IgD-negative memory B cell (primary cell): ENCODE measurements at regions not wholly inside any gene's neighbourhood (a gene's known extent, or its start where the extent isn't known, plus 50 kb on each side); places are given as distances from the start of the nearest gene placed in this dataset.
A peak's percentile ranks its signal among the peaks of the same experiment; 100 is the strongest.
"Not testable (repeated sequence)": the region's sequence is repeated elsewhere in the genome, so short reads cannot be mapped to it uniquely, and the experiment has no call there.

Experiments used
- H3K27ac Mint-ChIP-seq, 3 donors: one replicate each; pipeline ENCODE4 v1.8.0; 2020 to 2022; ENCODE audit warnings: mild to moderate bottlenecking in 3 of 3, mixed read lengths in 3 of 3, moderate library complexity in 1 of 3
- H3K27me3 Mint-ChIP-seq: one replicate; pipeline ENCODE4 v1.8.0; 2021; ENCODE audit warnings: mixed read lengths
- H3K36me3 Mint-ChIP-seq: one replicate; pipeline ENCODE4 v1.8.0; 2020; ENCODE audit warnings: mild to moderate bottlenecking, mixed read lengths
- H3K4me1 Mint-ChIP-seq, 3 donors: one replicate each; pipeline ENCODE4 v1.8.0; 2020 to 2022; ENCODE audit warnings: mixed read lengths in 3 of 3, mild to moderate bottlenecking in 1 of 3
- H3K4me3 Mint-ChIP-seq, 4 donors: one replicate each; pipeline ENCODE4 v1.8.0; 2020 to 2022; ENCODE audit warnings: mild to moderate bottlenecking in 4 of 4, mixed read lengths in 4 of 4, moderate library complexity in 3 of 4
- H3K9me3 Mint-ChIP-seq, 3 donors: one replicate each; pipeline ENCODE4 v1.8.0; 2020 to 2021; ENCODE audit warnings: mixed read lengths in 3 of 3, mild to moderate bottlenecking in 1 of 3

DNA sequence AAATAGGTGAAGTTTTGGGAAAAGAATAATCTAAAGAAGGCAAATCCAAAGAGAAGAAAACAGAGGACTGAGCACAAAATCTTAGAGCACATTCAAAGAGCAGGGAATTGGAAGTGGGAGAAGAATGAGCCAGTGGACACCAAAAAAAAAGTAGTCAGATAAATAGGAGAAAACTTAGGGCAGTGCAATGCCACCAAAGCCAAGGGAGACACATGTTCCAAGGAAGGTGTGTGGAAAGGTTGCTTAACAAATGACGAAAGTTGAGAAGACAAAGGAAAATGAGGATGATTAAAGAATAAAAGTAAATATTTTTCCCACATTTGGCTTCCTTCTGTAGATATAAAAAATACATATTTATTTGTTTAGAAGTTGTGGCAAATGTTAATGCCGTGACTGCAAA, 237.6 kb downstream of the TANC2 start:
- no peaks in the 10 kb centered on the region for H3K27me3 Mint-ChIP-seq
- peaks cover 3 to 4% (median 3%) of the 10 kb centered on the region in 3 donors for H3K4me1 Mint-ChIP-seq
- peaks cover 4 to 6% (median 5%) of the 10 kb centered on the region in 3 donors for H3K9me3 Mint-ChIP-seq
- H3K4me3 Mint-ChIP-seq = no peak overlapping the region
- no peak overlapping the region for H3K27ac Mint-ChIP-seq
- peaks cover 10% of the 10 kb centered on the region for H3K36me3 Mint-ChIP-seq

DNA sequence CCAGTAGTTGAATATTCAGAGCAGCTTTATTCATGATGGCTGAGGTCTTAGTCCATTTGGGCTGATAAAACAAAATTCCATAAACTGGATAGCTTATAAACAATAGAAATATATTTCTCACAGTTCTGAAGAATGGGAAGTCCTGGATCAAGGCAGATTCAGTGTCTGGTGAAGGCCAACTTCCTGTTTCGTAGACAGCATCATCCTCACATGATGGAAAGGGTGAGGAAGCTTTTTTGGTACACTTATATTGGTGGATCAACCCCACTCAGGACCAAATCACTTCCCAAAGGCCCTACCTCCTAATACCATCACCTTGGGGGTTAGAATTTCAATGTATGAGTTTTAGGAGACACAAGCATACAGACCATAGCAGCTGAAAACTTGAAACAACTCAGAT, 224.2 kb downstream of the CYB561 start:
- Mint-ChIP-seq H3K4me3 (no peak overlapping the region), H3K27ac (no peak overlapping the region), H3K27me3 (no peaks in the 10 kb centered on the region), H3K9me3 (no peaks in the 10 kb centered on the region), H3K4me1 (peaks cover 0 to 2% (median 0%) of the 10 kb centered on the region in 3 donors), H3K36me3 (peaks cover 2% of the 10 kb centered on the region)

DNA sequence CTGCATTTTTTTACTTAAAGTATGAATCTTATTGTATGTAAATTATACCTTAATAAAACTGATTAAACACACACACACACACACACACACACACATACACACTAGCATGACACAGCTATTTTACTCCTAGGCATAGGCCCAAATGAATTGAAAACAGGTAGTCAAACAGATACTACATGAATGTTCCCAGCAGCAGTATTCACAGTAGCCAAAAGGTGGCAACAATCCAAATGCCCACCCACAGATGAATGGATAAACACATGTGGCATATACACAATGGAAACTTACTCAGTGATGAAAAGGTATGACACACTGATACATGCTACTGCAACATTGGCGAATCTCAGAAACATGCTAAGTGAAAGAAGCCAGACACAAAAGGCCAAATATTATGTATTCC, 223.5 kb downstream of the CYB561 start:
- Mint-ChIP-seq H3K9me3 (peaks cover 0 to 2% (median 0%) of the 10 kb centered on the region in 3 donors), H3K4me1 (no peaks in the 10 kb centered on the region), H3K4me3 (no peak overlapping the region), H3K27ac (no peak overlapping the region), H3K36me3 (no peaks in the 10 kb centered on the region), H3K27me3 (no peaks in the 10 kb centered on the region)

GRCh38 chr17:63223212-63223911, 222.7 kb downstream of the CYB561 start:
- Mint-ChIP-seq H3K27me3 (no peaks in the 10 kb centered on the region), H3K4me1 (no peaks in the 10 kb centered on the region), H3K4me3 (no peak overlapping the region), H3K36me3 (no peaks in the 10 kb centered on the region), H3K9me3 (peaks cover 0 to 2% (median 0%) of the 10 kb centered on the region in 3 donors), H3K27ac (no peak overlapping the region)

GRCh38 chr17:63224644-63225043, 221.5 kb downstream of the CYB561 start:
- Mint-ChIP-seq H3K9me3 (peaks cover 0 to 2% (median 0%) of the 10 kb centered on the region in 3 donors), H3K4me1 (no peaks in the 10 kb centered on the region), H3K27ac (no peak overlapping the region), H3K36me3 (no peaks in the 10 kb centered on the region), H3K27me3 (no peaks in the 10 kb centered on the region), H3K4me3 (no peak overlapping the region)

GRCh38 chr17:63226720-63227119, 219.4 kb downstream of the CYB561 start:
- not testable (repeated sequence) for H3K4me1 Mint-ChIP-seq, H3K4me3 Mint-ChIP-seq, H3K36me3 Mint-ChIP-seq, H3K27me3 Mint-ChIP-seq
- Mint-ChIP-seq H3K9me3 (peaks cover 4 to 11% (median 10%) of the 10 kb centered on the region in 3 donors), H3K27ac (peak overlapping the region in 1 of 3 donors; percentile 23)

- Mint-ChIP-seq H3K9me3 (peaks cover 9 to 13% (median 10%) of the 10 kb centered on the region in 3 donors), H3K27ac (peak overlapping the region in 1 of 3 donors; percentile 48)
- not testable (repeated sequence) for H3K27me3 Mint-ChIP-seq, H3K4me1 Mint-ChIP-seq, H3K36me3 Mint-ChIP-seq, H3K4me3 Mint-ChIP-seq
Observed at GRCh38 chr17:63231015-63231620, 215.0 kb downstream of the CYB561 start.

- no peak overlapping the region for H3K4me3 Mint-ChIP-seq
- H3K9me3 Mint-ChIP-seq = peaks cover 9 to 11% (median 10%) of the 10 kb centered on the region in 3 donors
- no peaks in the 10 kb centered on the region for H3K27me3 Mint-ChIP-seq
- peaks cover 7% of the 10 kb centered on the region for H3K36me3 Mint-ChIP-seq
- no peak overlapping the region for H3K27ac Mint-ChIP-seq
- H3K4me1 Mint-ChIP-seq = no peaks in the 10 kb centered on the region
Observed at GRCh38 chr17:63232565-63233310, 213.4 kb downstream of the CYB561 start.

DNA sequence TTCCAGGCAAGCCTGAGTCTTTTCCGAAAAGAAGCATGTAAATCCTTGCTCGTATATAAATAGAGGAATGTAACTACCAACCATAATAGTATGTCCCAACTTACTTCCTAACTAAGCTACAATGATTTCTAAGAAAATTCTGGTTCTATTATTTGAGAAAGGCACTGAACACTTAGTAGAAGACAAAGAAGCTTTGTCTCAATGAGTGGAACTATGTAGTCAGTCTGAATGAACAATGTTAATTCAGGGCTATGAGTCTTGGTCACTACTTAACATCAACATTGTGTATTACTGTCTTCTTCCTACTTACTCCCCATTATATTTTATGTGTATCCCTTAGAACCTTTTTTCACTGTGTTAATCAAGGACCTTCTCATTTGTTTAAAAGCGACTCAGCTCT, 206.0 kb downstream of the CYB561 start:
- Mint-ChIP-seq H3K27ac (no peak overlapping the region), H3K9me3 (peaks cover 0 to 14% (median 10%) of the 10 kb centered on the region in 3 donors), H3K27me3 (no peaks in the 10 kb centered on the region), H3K4me1 (no peaks in the 10 kb centered on the region), H3K4me3 (no peak overlapping the region), H3K36me3 (peaks cover 11% of the 10 kb centered on the region)

- peaks cover 0 to 14% (median 10%) of the 10 kb centered on the region in 3 donors for H3K9me3 Mint-ChIP-seq
- H3K27ac Mint-ChIP-seq = no peak overlapping the region
- H3K4me1 Mint-ChIP-seq = no peaks in the 10 kb centered on the region
- H3K27me3 Mint-ChIP-seq = no peaks in the 10 kb centered on the region
- peaks cover 5% of the 10 kb centered on the region for H3K36me3 Mint-ChIP-seq
- no peak overlapping the region for H3K4me3 Mint-ChIP-seq
Observed at GRCh38 chr17:63246344-63246743, 199.8 kb downstream of the CYB561 start.

DNA sequence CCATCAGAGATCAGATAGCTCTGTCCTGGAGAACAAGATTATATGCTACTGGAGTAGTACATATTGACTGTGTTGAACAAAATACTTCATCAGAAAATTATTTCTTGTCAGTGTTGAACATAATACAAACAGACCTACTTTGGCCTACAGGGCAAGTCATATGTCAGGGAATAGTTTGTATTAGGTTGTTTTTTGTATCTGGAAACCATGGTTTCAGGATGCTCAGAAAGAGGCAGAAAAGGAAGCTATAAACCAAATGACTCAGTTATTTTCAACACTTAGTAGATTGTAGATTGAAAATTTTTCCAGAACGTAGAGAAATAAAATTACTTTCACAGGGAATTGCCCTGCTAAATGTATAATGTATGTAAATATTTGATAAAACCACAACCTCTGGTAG, 198.4 kb downstream of the CYB561 start:
- Mint-ChIP-seq H3K36me3 (peaks cover 5% of the 10 kb centered on the region), H3K9me3 (peaks cover 0 to 14% (median 10%) of the 10 kb centered on the region in 3 donors), H3K27ac (no peak overlapping the region), H3K27me3 (no peaks in the 10 kb centered on the region), H3K4me3 (no peak overlapping the region), H3K4me1 (no peaks in the 10 kb centered on the region)

GRCh38 chr17:63249256-63250004, 196.7 kb downstream of the CYB561 start:
- Mint-ChIP-seq H3K4me1 (peaks cover 0 to 3% (median 0%) of the 10 kb centered on the region in 3 donors), H3K27me3 (peaks cover 2% of the 10 kb centered on the region), H3K27ac (no peak overlapping the region), H3K36me3 (peaks cover 3% of the 10 kb centered on the region), H3K4me3 (no peak overlapping the region), H3K9me3 (peaks cover 0 to 6% (median 4%) of the 10 kb centered on the region in 3 donors)

DNA sequence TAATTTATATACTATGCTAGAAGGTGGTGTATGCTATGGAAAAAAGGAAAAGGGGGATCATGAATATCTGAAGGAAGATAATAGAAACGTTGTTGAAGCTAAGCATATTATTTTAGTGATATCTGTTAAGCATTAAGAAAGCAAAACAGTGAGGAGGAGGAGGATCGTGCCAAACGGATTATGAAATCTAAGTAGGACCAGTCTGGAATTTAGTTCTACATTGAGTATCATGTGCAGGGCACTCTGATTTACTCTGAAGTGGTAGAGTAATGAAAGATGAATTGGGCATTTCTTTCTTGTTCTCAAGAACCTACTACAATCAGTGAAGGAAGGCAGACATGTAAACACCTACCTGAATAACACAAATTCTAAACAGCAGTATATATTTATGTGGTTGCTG, 195.3 kb downstream of the CYB561 start:
- H3K36me3 Mint-ChIP-seq = peaks cover 4% of the 10 kb centered on the region
- H3K4me3 Mint-ChIP-seq = no peak overlapping the region
- no peak overlapping the region for H3K27ac Mint-ChIP-seq
- peaks cover 0 to 3% (median 0%) of the 10 kb centered on the region in 3 donors for H3K4me1 Mint-ChIP-seq
- peaks cover 2% of the 10 kb centered on the region for H3K27me3 Mint-ChIP-seq
- peaks cover 0 to 5% (median 0%) of the 10 kb centered on the region in 3 donors for H3K9me3 Mint-ChIP-seq

DNA sequence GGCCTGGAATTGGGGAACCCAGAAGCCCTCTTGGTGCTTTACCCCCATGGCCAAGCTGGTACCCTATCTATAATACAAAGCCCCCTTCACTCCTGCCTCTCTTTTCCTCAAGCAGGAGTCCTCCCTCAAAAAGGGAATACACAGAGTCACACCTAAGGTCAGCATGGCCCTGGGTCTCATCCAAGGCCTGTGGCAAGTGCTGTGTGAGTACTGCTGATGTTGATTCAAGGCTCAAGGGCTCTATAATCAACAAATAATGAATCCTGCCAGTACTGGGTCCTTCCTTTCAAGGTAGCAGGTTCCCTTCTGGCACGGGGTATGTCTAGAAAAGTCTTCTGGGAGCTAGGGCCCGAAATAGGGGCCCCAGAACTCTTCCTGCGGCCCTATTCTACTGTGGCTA, 187.3 kb downstream of the CYB561 start:
- peaks cover 0 to 3% (median 1%) of the 10 kb centered on the region in 3 donors for H3K4me1 Mint-ChIP-seq
- H3K27me3 Mint-ChIP-seq = peaks cover 6% of the 10 kb centered on the region
- H3K36me3 Mint-ChIP-seq = peaks cover 5% of the 10 kb centered on the region
- no peak overlapping the region for H3K4me3 Mint-ChIP-seq
- H3K27ac Mint-ChIP-seq = no peak overlapping the region
- peaks cover 2 to 5% (median 4%) of the 10 kb centered on the region in 3 donors for H3K9me3 Mint-ChIP-seq
